Activated B cell treated with CpG ODN at 0.5 μM for 24 hours (primary cell): ENCODE measurements at regions not wholly inside any gene's neighbourhood (a gene's known extent, or its start where the extent isn't known, plus 50 kb on each side); places are given as distances from the start of the nearest gene placed in this dataset.

Experiments
- ATAC-seq: fragments of 200-7000 bp; cut with Tn5 transposase; one replicate; pipeline ENCODE4 v1.10.0; 2021; ENCODE audit warnings: low read depth, mild to moderate bottlenecking, moderate library complexity
- CTCF ChIA-PET: fragments of 350-600 bp; sonication (Branson Sonifier 250); formaldehyde crosslinking; loops from one replicate; lab custom pipeline; 2021; ENCODE audit warnings: antibody characterized with exemption; lab: Charles Lee
- POLR2A ChIA-PET: fragments of 350-600 bp; sonication (Branson Sonifier 250); formaldehyde crosslinking; loops from one replicate; lab custom pipeline; 2021; ENCODE audit warnings: antibody characterized with exemption; lab: Charles Lee
- DNase-seq: peaks from one replicate; pipeline ENCODE4 v3.0.0; 2022
- H3K27ac Mint-ChIP-seq: one replicate; pipeline ENCODE4 v1.8.0; 2020; ENCODE audit warnings: mixed read lengths
- H3K27me3 Mint-ChIP-seq: one replicate; pipeline ENCODE4 v1.8.0; 2021; ENCODE audit warnings: mixed read lengths
- H3K36me3 Mint-ChIP-seq: one replicate; pipeline ENCODE4 v1.8.0; 2021; ENCODE audit warnings: low read depth, mixed read lengths
- H3K4me1 Mint-ChIP-seq: one replicate; pipeline ENCODE4 v1.8.0; 2021; ENCODE audit warnings: mixed read lengths
- H3K4me3 Mint-ChIP-seq: one replicate; pipeline ENCODE4 v1.8.0; 2020; ENCODE audit warnings: mild to moderate bottlenecking, mixed read lengths
- H3K9me3 Mint-ChIP-seq: one replicate; pipeline ENCODE4 v1.8.0; 2020; ENCODE audit warnings: mixed read lengths
- CTCF ChIP-seq: fragments of 200-600 bp; IDR thresholded peaks from one replicate; pipeline ENCODE4 v1.8.0; 2022; ENCODE audit warnings: antibody characterized with exemption, mild to moderate bottlenecking
- intact Hi-C: fragments of 100-400 bp; cut with micrococcal nuclease; formaldehyde crosslinking; loops from one replicate; pipeline ENCODE4 v1.15.1; 2024

- no peaks in the 10 kb centered on the region for H3K9me3 Mint-ChIP-seq
- no peaks in the 10 kb centered on the region for H3K4me1 Mint-ChIP-seq
- no peak overlapping the region for H3K27ac Mint-ChIP-seq
- DNase-seq (no peak), ATAC-seq (no peak)
- CTCF ChIA-PET = no interaction called here
- POLR2A ChIA-PET = no interaction called here
- intact Hi-C loops = no loop called here
- TF ChIP-seq CTCF = no peak
- H3K36me3 Mint-ChIP-seq = no peaks in the 10 kb centered on the region
- no peaks in the 10 kb centered on the region for H3K27me3 Mint-ChIP-seq
- H3K4me3 Mint-ChIP-seq = no peak overlapping the region
Measured at GRCh38 chr1:218836264-218836663, 337.4 kb upstream of the LYPLAL1 start.

GRCh38 chr1:218837051-218837450 lies 336.6 kb upstream of the LYPLAL1 start:
- H3K27ac Mint-ChIP-seq = no peak overlapping the region
- H3K4me1 Mint-ChIP-seq = no peaks in the 10 kb centered on the region
- H3K4me3 Mint-ChIP-seq = no peak overlapping the region
- H3K36me3 Mint-ChIP-seq = no peaks in the 10 kb centered on the region
- H3K9me3 Mint-ChIP-seq = peaks cover 2% of the 10 kb centered on the region
- intact Hi-C loops = no loop called here
- no peaks in the 10 kb centered on the region for H3K27me3 Mint-ChIP-seq
- DNase-seq (no peak), ATAC-seq (no peak)
- CTCF ChIA-PET = no interaction called here
- TF ChIP-seq CTCF = no peak
- POLR2A ChIA-PET = no interaction called here

- ATAC-seq = no peak
- no peaks in the 10 kb centered on the region for H3K4me1 Mint-ChIP-seq
- H3K36me3 Mint-ChIP-seq = no peaks in the 10 kb centered on the region
- ChIA-PET POLR2A (no interaction called here), CTCF (no interaction called here)
- no peak overlapping the region for H3K27ac Mint-ChIP-seq
- TF ChIP-seq CTCF = no peak
- intact Hi-C loops = no loop called here
- H3K27me3 Mint-ChIP-seq = no peaks in the 10 kb centered on the region
- H3K9me3 Mint-ChIP-seq = peaks cover 6% of the 10 kb centered on the region
- DNase-seq = no peak
- no peak overlapping the region for H3K4me3 Mint-ChIP-seq
Measured at GRCh38 chr1:218845589-218845988, 328.1 kb upstream of the LYPLAL1 start.

- H3K36me3 Mint-ChIP-seq = no peaks in the 10 kb centered on the region
- H3K27me3 Mint-ChIP-seq = no peaks in the 10 kb centered on the region
- H3K4me3 Mint-ChIP-seq = no peak overlapping the region
- no peaks in the 10 kb centered on the region for H3K4me1 Mint-ChIP-seq
- DNase-seq (no peak), ATAC-seq (no peak)
- intact Hi-C loops = no loop called here
- ChIA-PET CTCF (no interaction called here), POLR2A (no interaction called here)
- H3K27ac Mint-ChIP-seq = no peak overlapping the region
- H3K9me3 Mint-ChIP-seq = peaks cover 6% of the 10 kb centered on the region
- no peak for TF ChIP-seq CTCF
Measured at GRCh38 chr1:218846181-218846580, 327.5 kb upstream of the LYPLAL1 start.

GRCh38 chr1:218847089-218847768 lies 326.4 kb upstream of the LYPLAL1 start:
- Mint-ChIP-seq H3K27me3 (no peaks in the 10 kb centered on the region), H3K4me1 (no peaks in the 10 kb centered on the region), H3K27ac (no peak overlapping the region), H3K4me3 (no peak overlapping the region), H3K36me3 (no peaks in the 10 kb centered on the region), H3K9me3 (peaks cover 3% of the 10 kb centered on the region)
- DNase-seq (no peak), ATAC-seq (no peak)
- CTCF ChIA-PET = no interaction called here
- intact Hi-C loops = no loop called here
- no peak for TF ChIP-seq CTCF
- POLR2A ChIA-PET = no interaction called here
